ENCODE measurements at regions not wholly inside any gene's neighbourhood (a gene's known extent, or its start where the extent isn't known, plus 50 kb on each side); places are given as distances from the start of the nearest gene placed in this dataset.

DNA sequence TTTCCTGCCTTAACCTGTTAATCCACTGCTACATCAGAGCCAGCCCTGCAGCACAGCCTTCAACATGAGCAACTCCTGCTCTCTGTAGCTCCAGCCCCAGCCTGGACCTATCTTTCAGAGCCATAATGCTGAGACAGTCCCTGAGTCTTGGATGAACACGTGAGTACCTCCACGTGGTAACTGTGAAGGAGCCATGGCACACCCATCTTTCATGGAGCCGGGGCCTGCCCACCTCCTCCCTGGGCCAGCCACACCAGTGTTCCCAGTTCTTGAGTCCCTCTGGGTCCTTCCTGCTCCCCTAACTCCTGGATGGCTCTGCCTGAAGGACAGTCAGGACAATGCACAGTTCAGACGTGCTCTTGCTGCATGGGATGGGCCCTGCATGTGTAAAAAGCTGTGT, 107.1 kb downstream of the TEX36 start:
- H3K36me3 ChIP-seq (ENCODE audit: control insufficient read depth, insufficient read depth, low read length), result no peaks in the 10 kb centered on the region
- Mint-ChIP-seq H3K27me3 (ENCODE audit: insufficient read depth, unreplicated experiment) (peaks cover 11% of the 10 kb centered on the region), H3K4me1 (ENCODE audit: low read depth, unreplicated experiment) (no peaks in the 10 kb centered on the region), H3K27ac (ENCODE audit: unreplicated experiment) (no peak overlapping the region), H3K4me3 (ENCODE audit: unreplicated experiment) (no peak overlapping the region), H3K36me3 (ENCODE audit: insufficient read depth, unreplicated experiment) (no peaks in the 10 kb centered on the region), H3K9me3 (ENCODE audit: unreplicated experiment) (no peaks in the 10 kb centered on the region)
- no peaks in the 10 kb centered on the region; the same call in 1 of the 2 replicates for H3K9me3 ChIP-seq
- intact Hi-C loops (cut with micrococcal nuclease; ENCODE audit: unreplicated experiment), result no loop called here
- TF ChIP-seq, protein P1, sequence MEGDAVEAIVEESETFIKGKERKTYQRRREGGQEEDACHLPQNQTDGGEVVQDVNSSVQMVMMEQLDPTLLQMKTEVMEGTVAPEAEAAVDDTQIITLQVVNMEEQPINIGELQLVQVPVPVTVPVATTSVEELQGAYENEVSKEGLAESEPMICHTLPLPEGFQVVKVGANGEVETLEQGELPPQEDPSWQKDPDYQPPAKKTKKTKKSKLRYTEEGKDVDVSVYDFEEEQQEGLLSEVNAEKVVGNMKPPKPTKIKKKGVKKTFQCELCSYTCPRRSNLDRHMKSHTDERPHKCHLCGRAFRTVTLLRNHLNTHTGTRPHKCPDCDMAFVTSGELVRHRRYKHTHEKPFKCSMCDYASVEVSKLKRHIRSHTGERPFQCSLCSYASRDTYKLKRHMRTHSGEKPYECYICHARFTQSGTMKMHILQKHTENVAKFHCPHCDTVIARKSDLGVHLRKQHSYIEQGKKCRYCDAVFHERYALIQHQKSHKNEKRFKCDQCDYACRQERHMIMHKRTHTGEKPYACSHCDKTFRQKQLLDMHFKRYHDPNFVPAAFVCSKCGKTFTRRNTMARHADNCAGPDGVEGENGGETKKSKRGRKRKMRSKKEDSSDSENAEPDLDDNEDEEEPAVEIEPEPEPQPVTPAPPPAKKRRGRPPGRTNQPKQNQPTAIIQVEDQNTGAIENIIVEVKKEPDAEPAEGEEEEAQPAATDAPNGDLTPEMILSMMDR (IDR thresholded peaks at IDR 0.05; ENCODE audit: insufficient read depth in 1 of 2, low read depth in 1 of 2, low read length in 1 of 2, severe bottlenecking in 1 of 2, unreplicated experiment in 1 of 2), result no peak
- ChIA-PET CTCF (no interaction called here), POLR2A (no interaction called here)
- H3K27me3 ChIP-seq (replicated peaks; ENCODE audit: control insufficient read depth, insufficient read depth, low read length), result no peaks in the 10 kb centered on the region
- no peak overlapping the region for H3K4me3 ChIP-seq (ENCODE audit: low read depth, low read length)
- no peaks in the 10 kb centered on the region for H3K4me1 ChIP-seq
- DNase-seq, result no peak
- no TSS peak for BruUV-seq (replicated peaks)

DNA sequence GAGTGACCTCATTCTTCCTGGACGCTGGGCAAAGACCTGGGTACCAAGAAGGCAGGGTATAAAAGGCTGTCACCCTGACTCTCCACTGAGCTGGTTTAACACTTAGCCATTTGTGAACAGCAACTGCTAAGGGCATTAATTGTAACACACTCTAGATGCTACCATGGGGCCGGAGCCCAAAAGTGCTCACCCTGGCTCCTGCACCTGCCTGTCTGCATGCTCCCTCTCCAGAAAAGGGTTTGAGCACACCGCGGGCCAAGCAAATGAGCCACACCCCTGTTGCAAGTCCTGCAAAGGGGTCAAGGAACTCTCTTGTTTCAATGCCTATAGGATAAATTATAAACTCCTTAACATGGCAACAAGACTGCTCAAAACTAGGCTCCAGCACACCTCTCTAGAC, 114.8 kb downstream of the TEX36 start:
- CTCF ChIA-PET, result no interaction called here

DNA sequence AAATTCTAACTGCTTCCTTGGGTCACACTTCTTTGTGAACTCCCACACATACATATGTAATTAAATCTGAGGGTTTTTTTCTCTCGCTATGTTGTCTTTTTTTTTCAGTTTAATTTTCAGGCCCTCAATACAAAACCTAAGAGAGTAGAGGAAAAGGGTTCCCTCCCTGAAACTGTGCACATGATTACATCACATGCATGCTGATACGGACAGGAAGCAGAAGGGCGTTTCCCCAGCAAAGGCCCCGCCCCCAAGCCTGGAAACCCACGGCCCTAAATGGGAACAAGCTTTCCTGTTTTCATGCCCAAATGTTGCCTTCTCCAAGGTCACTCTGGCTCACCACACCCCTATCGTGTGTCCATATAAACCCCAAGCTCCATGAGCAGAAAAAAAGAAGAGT, 115.4 kb downstream of the TEX36 start:
- POLR2A ChIA-PET, result no interaction called here
- no peak for DNase-seq
- Histone ChIP-seq H3K4me3 (ENCODE audit: low read depth, low read length) (no peak overlapping the region), H3K27me3 (replicated peaks; ENCODE audit: control insufficient read depth, insufficient read depth, low read length) (no peaks in the 10 kb centered on the region), H3K36me3 (ENCODE audit: control insufficient read depth, insufficient read depth, low read length) (no peaks in the 10 kb centered on the region), H3K4me1 (no peaks in the 10 kb centered on the region), H3K9me3 (no peaks in the 10 kb centered on the region)
- Mint-ChIP-seq H3K36me3 (ENCODE audit: insufficient read depth, unreplicated experiment) (no peaks in the 10 kb centered on the region), H3K27ac (ENCODE audit: unreplicated experiment) (no peak overlapping the region), H3K9me3 (ENCODE audit: unreplicated experiment) (peaks cover 16% of the 10 kb centered on the region), H3K27me3 (ENCODE audit: insufficient read depth, unreplicated experiment) (peaks cover 7% of the 10 kb centered on the region), H3K4me3 (ENCODE audit: unreplicated experiment) (no peak overlapping the region), H3K4me1 (ENCODE audit: low read depth, unreplicated experiment) (no peaks in the 10 kb centered on the region)
- TF ChIP-seq, protein P1 (IDR thresholded peaks at IDR 0.05; ENCODE audit: insufficient read depth in 1 of 2, low read depth in 1 of 2, low read length in 1 of 2, severe bottlenecking in 1 of 2, unreplicated experiment in 1 of 2), result no peak
- no TSS peak for BruUV-seq (replicated peaks)
- intact Hi-C loops (cut with micrococcal nuclease; ENCODE audit: unreplicated experiment), result no loop called here
- CTCF ChIA-PET, result no interaction called here

More for the DNA sequence above, 114.8 kb downstream of the TEX36 start:
- H3K9me3 ChIP-seq, result no peaks in the 10 kb centered on the region
- POLR2A ChIA-PET, result no interaction called here
- TF ChIP-seq, protein P1 (IDR thresholded peaks at IDR 0.05; ENCODE audit: insufficient read depth in 1 of 2, low read depth in 1 of 2, low read length in 1 of 2, severe bottlenecking in 1 of 2, unreplicated experiment in 1 of 2), result no peak
- Mint-ChIP-seq H3K27ac (ENCODE audit: unreplicated experiment) (no peak overlapping the region), H3K27me3 (ENCODE audit: insufficient read depth, unreplicated experiment) (peaks cover 7% of the 10 kb centered on the region), H3K4me3 (ENCODE audit: unreplicated experiment) (no peak overlapping the region), H3K9me3 (ENCODE audit: unreplicated experiment) (peaks cover 16% of the 10 kb centered on the region), H3K4me1 (ENCODE audit: low read depth, unreplicated experiment) (no peaks in the 10 kb centered on the region), H3K36me3 (ENCODE audit: insufficient read depth, unreplicated experiment) (no peaks in the 10 kb centered on the region)
- no peaks in the 10 kb centered on the region for H3K4me1 ChIP-seq
- intact Hi-C loops (cut with micrococcal nuclease; ENCODE audit: unreplicated experiment), result no loop called here
- no peak for DNase-seq
- H3K27me3 ChIP-seq (replicated peaks; ENCODE audit: control insufficient read depth, insufficient read depth, low read length), result no peaks in the 10 kb centered on the region
- no peaks in the 10 kb centered on the region for H3K36me3 ChIP-seq (ENCODE audit: control insufficient read depth, insufficient read depth, low read length)
- no peak overlapping the region for H3K4me3 ChIP-seq (ENCODE audit: low read depth, low read length)
- BruUV-seq (replicated peaks), result no TSS peak
